HG03097 (cell line): ENCODE measurements at regions not wholly inside any gene's neighbourhood (a gene's known extent, or its start where the extent isn't known, plus 50 kb on each side); places are given as distances from the start of the nearest gene placed in this dataset.

Experiments used
- ATAC-seq: cut with Tn5 transposase; IDR thresholded peaks from one replicate; pipeline ENCODE4 v1.9.1; 2021; ENCODE audit not compliant: unreplicated experiment, low FRiP score

GRCh38 chr3:195003006-195003892 is 267.7 kb downstream of the XXYLT1 start:
- ATAC-seq = no peak

GRCh38 chr3:195003893-195004289 is 267.1 kb downstream of the XXYLT1 start:
- ATAC-seq = no peak

- ATAC-seq = no peak
Measured at GRCh38 chr3:195004512-195005250, 266.3 kb downstream of the XXYLT1 start.

GRCh38 chr3:195005251-195005620 is 265.7 kb downstream of the XXYLT1 start:
- ATAC-seq = no peak

GRCh38 chr3:195005759-195006510 is 265.0 kb downstream of the XXYLT1 start:
- no peak for ATAC-seq

GRCh38 chr3:195007151-195007550 is 263.8 kb downstream of the XXYLT1 start:
- ATAC-seq = no peak

- ATAC-seq = no peak
Measured at GRCh38 chr3:195007766-195008165, 263.2 kb downstream of the XXYLT1 start.

GRCh38 chr3:195008816-195009215 is 262.1 kb downstream of the XXYLT1 start:
- ATAC-seq = no peak

GRCh38 chr3:195009616-195010015 is 261.3 kb downstream of the XXYLT1 start:
- no peak for ATAC-seq

GRCh38 chr3:195010551-195011100 is 260.3 kb downstream of the XXYLT1 start:
- ATAC-seq = no peak

- ATAC-seq = no peak
Measured at GRCh38 chr3:195011231-195011834, 259.6 kb downstream of the XXYLT1 start.

- no peak for ATAC-seq
Measured at GRCh38 chr3:195012100-195012499, 258.9 kb downstream of the XXYLT1 start.

GRCh38 chr3:195012571-195012970 is 258.4 kb downstream of the XXYLT1 start:
- ATAC-seq = no peak

- ATAC-seq = no peak
Measured at GRCh38 chr3:195013411-195014361, 257.3 kb downstream of the XXYLT1 start.

GRCh38 chr3:195015021-195015420 is 255.9 kb downstream of the XXYLT1 start:
- no peak for ATAC-seq

- ATAC-seq = no peak
Measured at GRCh38 chr3:195017151-195017550, 253.8 kb downstream of the XXYLT1 start.
